RWPE2 (cell line): ENCODE measurements at regions not wholly inside any gene's neighbourhood (a gene's known extent, or its start where the extent isn't known, plus 50 kb on each side); places are given as distances from the start of the nearest gene placed in this dataset.

Experiments used
- ATAC-seq: fragments of 200-7000 bp; cut with Tn5 transposase; 3 replicates; pipeline ENCODE4 v1.9.1; 2021; ENCODE audit warnings: low read depth
- DNase-seq: peaks from one replicate; pipeline ENCODE4 v3.0.0-alpha.2; 2020; ENCODE audit warnings: low spot score
- H3K27ac ChIP-seq: fragments of 450-650 bp; 2 replicates; pipeline ENCODE4 v1.5.1; 2017; ENCODE audit warnings: mild to moderate bottlenecking; ENCODE audit not compliant: poor library complexity, severe bottlenecking
- H3K27me3 ChIP-seq: fragments of 250-450 bp; sonication (Bioruptor Pico); 2 replicates; pipeline ENCODE4 v1.5.1; 2021; ENCODE audit warnings: mild to moderate bottlenecking, moderate library complexity; ENCODE audit not compliant: insufficient read depth, poor library complexity, severe bottlenecking
- H3K36me3 ChIP-seq: fragments of 250-450 bp; sonication (Bioruptor Pico); 2 replicates; pipeline ENCODE4 v1.5.1; 2020; ENCODE audit warnings: low read depth, mild to moderate bottlenecking, moderate library complexity
- H3K4me1 ChIP-seq: fragments of 250-450 bp; sonication (Bioruptor Pico); 2 replicates; pipeline ENCODE4 v1.5.1; 2021; ENCODE audit warnings: mild to moderate bottlenecking, moderate library complexity; ENCODE audit not compliant: insufficient read depth, poor library complexity, severe bottlenecking
- H3K4me3 ChIP-seq: fragments of 250-450 bp; sonication (Bioruptor Pico); 2 replicates; pipeline ENCODE4 v1.5.1; 2021; ENCODE audit warnings: mild to moderate bottlenecking, moderate library complexity; ENCODE audit not compliant: severe bottlenecking
- H3K9me3 ChIP-seq: fragments of 250-450 bp; sonication (Bioruptor Pico); 2 replicates; pipeline ENCODE4 v1.5.1; 2021; ENCODE audit warnings: mild to moderate bottlenecking, moderate library complexity; ENCODE audit not compliant: severe bottlenecking
- TF ChIP-seq, protein P1 (sequence below): fragments of 450-650 bp; IDR thresholded peaks from one replicate; pipeline ENCODE4 v1.5.1; 2017; ENCODE audit warnings: mild to moderate bottlenecking, moderate library complexity; ENCODE audit not compliant: poor library complexity, severe bottlenecking

DNA sequence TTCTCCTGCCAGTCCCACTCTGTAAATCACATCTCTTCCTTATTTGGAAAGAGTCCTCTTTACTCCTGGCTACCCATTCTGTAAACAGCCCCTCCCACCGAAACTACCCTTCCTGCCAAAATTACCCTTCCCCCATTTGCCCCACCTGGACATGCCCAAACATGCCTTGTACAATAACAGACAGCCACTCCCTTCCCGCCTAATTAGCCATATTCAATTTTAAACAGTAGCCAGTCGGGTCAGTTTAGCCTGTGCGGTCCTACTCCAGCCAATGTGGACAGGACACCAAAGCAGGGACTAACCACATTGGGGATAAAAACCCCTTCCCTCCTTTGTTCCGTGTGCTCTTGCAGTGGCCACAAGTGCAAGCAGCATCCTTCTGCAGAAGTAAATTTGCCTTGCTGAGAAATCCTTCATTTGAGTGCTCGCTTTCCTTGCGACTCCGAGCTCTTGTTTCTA, 56.3 kb upstream of the MAP10 start:
- TF ChIP-seq, protein P1, sequence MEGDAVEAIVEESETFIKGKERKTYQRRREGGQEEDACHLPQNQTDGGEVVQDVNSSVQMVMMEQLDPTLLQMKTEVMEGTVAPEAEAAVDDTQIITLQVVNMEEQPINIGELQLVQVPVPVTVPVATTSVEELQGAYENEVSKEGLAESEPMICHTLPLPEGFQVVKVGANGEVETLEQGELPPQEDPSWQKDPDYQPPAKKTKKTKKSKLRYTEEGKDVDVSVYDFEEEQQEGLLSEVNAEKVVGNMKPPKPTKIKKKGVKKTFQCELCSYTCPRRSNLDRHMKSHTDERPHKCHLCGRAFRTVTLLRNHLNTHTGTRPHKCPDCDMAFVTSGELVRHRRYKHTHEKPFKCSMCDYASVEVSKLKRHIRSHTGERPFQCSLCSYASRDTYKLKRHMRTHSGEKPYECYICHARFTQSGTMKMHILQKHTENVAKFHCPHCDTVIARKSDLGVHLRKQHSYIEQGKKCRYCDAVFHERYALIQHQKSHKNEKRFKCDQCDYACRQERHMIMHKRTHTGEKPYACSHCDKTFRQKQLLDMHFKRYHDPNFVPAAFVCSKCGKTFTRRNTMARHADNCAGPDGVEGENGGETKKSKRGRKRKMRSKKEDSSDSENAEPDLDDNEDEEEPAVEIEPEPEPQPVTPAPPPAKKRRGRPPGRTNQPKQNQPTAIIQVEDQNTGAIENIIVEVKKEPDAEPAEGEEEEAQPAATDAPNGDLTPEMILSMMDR, result no peak
- peaks cover 6% of the 10 kb centered on the region for H3K9me3 ChIP-seq
- ATAC-seq (no peak), DNase-seq (no peak)
- H3K27me3 ChIP-seq, result no peaks in the 10 kb centered on the region
- H3K4me3 ChIP-seq, result no peak overlapping the region
- no peaks in the 10 kb centered on the region for H3K36me3 ChIP-seq
- no peaks in the 10 kb centered on the region for H3K4me1 ChIP-seq
- no peak overlapping the region for H3K27ac ChIP-seq

- no peaks in the 10 kb centered on the region for H3K36me3 ChIP-seq
- H3K4me3 ChIP-seq, result no peak overlapping the region
- no peak overlapping the region for H3K27ac ChIP-seq
- TF ChIP-seq, protein P1, result no peak
- DNase-seq, result no peak
- no peak for ATAC-seq
- H3K9me3 ChIP-seq, result peaks cover 6% of the 10 kb centered on the region
- H3K27me3 ChIP-seq, result no peaks in the 10 kb centered on the region
- H3K4me1 ChIP-seq, result no peaks in the 10 kb centered on the region
Observed at GRCh38 chr1:232751393-232752140, 53.6 kb upstream of the MAP10 start.

DNA sequence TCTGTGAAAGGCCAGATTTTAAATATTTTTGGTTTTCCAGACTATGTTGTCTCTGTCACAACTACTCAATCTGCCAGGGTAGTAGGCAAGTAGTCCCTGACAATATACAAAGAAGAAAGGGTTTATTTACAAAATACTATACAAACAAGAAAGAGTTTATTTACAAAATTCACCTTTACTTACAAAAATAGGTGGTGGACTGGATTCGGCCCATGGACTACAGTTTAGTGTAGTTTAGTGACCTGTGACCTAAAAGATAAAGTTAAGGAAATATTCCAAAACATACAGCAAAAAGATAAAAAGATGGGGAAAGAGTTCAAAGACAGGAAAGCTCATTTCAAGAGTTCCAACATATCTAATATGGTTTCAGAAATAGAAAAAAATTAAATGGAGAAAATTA, 52.9 kb upstream of the MAP10 start:
- DNase-seq (no peak), ATAC-seq (no peak)
- H3K4me1 ChIP-seq, result no peaks in the 10 kb centered on the region
- no peaks in the 10 kb centered on the region for H3K27me3 ChIP-seq
- no peaks in the 10 kb centered on the region for H3K36me3 ChIP-seq
- TF ChIP-seq, protein P1, result no peak
- no peak overlapping the region for H3K27ac ChIP-seq
- peaks cover 6% of the 10 kb centered on the region for H3K9me3 ChIP-seq
- H3K4me3 ChIP-seq, result no peak overlapping the region

GRCh38 chr1:232754930-232755329, 50.3 kb upstream of the MAP10 start:
- H3K27me3 ChIP-seq, result no peaks in the 10 kb centered on the region
- no peak overlapping the region for H3K4me3 ChIP-seq
- TF ChIP-seq, protein P1, result no peak
- DNase-seq, result no peak
- no peaks in the 10 kb centered on the region for H3K4me1 ChIP-seq
- no peak overlapping the region for H3K27ac ChIP-seq
- no peak for ATAC-seq
- no peaks in the 10 kb centered on the region for H3K36me3 ChIP-seq
- no peaks in the 10 kb centered on the region for H3K9me3 ChIP-seq
